SU-DHL-6 (cell line): ENCODE measurements at regions not wholly inside any gene's neighbourhood (a gene's known extent, or its start where the extent isn't known, plus 50 kb on each side); places are given as distances from the start of the nearest gene placed in this dataset.

ENCODE experiments used
- EZH2phosphoT487 ChIP-seq: fragments of 200-600 bp; sonication (generic), shearing (Covaris generic); conservative IDR thresholded peaks from 2 replicates; pipeline ENCODE4 v1.6.1; 2018; ENCODE audit warnings: mild to moderate bottlenecking, antibody characterized with exemption, low read length, moderate library complexity, mixed read lengths
- TF ChIP-seq, protein P1 (sequence below): fragments of 200-600 bp; sonication (generic); IDR thresholded peaks from one replicate; pipeline ENCODE4 v1.5.1; 2017; ENCODE audit warnings: antibody characterized with exemption, mild to moderate bottlenecking, low read length, moderate library complexity; ENCODE audit not compliant: insufficient read depth, poor library complexity, severe bottlenecking

DNA sequence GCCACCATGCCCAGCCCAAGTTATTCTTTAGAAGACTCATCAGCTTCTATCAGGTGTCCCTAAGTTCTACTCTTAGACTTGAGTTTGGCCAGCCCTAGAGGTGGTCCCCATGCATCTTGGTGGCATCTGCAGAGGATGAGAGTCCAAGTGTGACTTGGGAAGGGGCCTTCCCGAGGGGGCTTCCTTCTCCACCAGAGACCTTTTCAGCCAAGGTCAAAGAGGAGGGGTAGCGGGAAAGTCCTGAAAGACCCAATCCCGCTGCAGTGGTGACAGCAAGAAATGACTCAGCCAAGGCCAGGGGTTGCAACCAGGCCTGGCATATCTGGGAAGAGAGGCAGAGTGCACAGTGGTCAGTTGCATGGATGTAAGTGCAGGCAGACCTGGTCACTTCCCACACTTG lies 61.7 kb upstream of the MGMT start:
- TF ChIP-seq, protein P1, sequence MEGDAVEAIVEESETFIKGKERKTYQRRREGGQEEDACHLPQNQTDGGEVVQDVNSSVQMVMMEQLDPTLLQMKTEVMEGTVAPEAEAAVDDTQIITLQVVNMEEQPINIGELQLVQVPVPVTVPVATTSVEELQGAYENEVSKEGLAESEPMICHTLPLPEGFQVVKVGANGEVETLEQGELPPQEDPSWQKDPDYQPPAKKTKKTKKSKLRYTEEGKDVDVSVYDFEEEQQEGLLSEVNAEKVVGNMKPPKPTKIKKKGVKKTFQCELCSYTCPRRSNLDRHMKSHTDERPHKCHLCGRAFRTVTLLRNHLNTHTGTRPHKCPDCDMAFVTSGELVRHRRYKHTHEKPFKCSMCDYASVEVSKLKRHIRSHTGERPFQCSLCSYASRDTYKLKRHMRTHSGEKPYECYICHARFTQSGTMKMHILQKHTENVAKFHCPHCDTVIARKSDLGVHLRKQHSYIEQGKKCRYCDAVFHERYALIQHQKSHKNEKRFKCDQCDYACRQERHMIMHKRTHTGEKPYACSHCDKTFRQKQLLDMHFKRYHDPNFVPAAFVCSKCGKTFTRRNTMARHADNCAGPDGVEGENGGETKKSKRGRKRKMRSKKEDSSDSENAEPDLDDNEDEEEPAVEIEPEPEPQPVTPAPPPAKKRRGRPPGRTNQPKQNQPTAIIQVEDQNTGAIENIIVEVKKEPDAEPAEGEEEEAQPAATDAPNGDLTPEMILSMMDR: no peak
- no peak for TF ChIP-seq EZH2phosphoT487
